Neutrophil (primary cell): ENCODE measurements at regions not wholly inside any gene's neighbourhood (a gene's known extent, or its start where the extent isn't known, plus 50 kb on each side); places are given as distances from the start of the nearest gene placed in this dataset.

ENCODE experiments used
- H3K27ac ChIP-seq: fragments of 200-600 bp; sonication (generic); 2 replicates; pipeline ENCODE4 v1.5.1; 2016; ENCODE audit warnings: mild to moderate bottlenecking, moderate library complexity
- H3K27me3 ChIP-seq: fragments of 200-600 bp; sonication (generic); 2 replicates; pipeline ENCODE4 v1.6.0; 2016; ENCODE audit warnings: mild to moderate bottlenecking
- H3K36me3 ChIP-seq: fragments of 200-600 bp; sonication (generic); 2 replicates; pipeline ENCODE4 v1.5.1; 2017
- H3K4me1 ChIP-seq, 2 experiments: fragments of 200-600 bp in 1 of 2; sonication (generic) in 1 of 2; 1 replicate in 1 of 2; 2 replicates in 1 of 2; pipeline versions ENCODE4 v1.5.1 to v1.6.1; 2013 to 2016; ENCODE audit warnings: low read depth in 1 of 2, low read length in 1 of 2, mild to moderate bottlenecking in 1 of 2, moderate library complexity in 1 of 2; ENCODE audit not compliant: control insufficient read depth in 1 of 2, insufficient read depth in 1 of 2
- H3K4me3 ChIP-seq, 2 experiments: fragments of 200-600 bp in 1 of 2; sonication (generic) in 1 of 2; 1 replicate in 1 of 2; 2 replicates in 1 of 2; pipeline ENCODE4 v1.5.1; 2013 to 2016; ENCODE audit warnings: low read depth in 1 of 2, low read length in 1 of 2, mild to moderate bottlenecking in 1 of 2, moderate library complexity in 1 of 2
- H3K9me3 ChIP-seq: fragments of 200-600 bp; sonication (generic); 2 replicates; pipeline ENCODE4 v1.5.1; 2016
- CTCF ChIP-seq: fragments of 200-600 bp; sonication (generic); IDR thresholded peaks from 2 replicates; pipeline ENCODE4 v1.5.1; 2016; ENCODE audit warnings: antibody characterized with exemption

GRCh38 chr3:103055021-103055520, 620.3 kb downstream of the ZPLD1 start:
- no peaks in the 10 kb centered on the region for H3K36me3 ChIP-seq
- no peak for TF ChIP-seq CTCF
- H3K27ac ChIP-seq = no peak overlapping the region
- H3K4me3 ChIP-seq = no peak overlapping the region
- H3K4me1 ChIP-seq = peaks cover 0 to 10% of the 10 kb centered on the region in 2 experiments
- H3K9me3 ChIP-seq = no peaks in the 10 kb centered on the region
- H3K27me3 ChIP-seq = no peaks in the 10 kb centered on the region

- Histone ChIP-seq H3K9me3 (no peaks in the 10 kb centered on the region), H3K27ac (no peak overlapping the region), H3K4me1 (peaks cover 0 to 10% of the 10 kb centered on the region in 2 experiments), H3K4me3 (no peak overlapping the region), H3K36me3 (no peaks in the 10 kb centered on the region), H3K27me3 (no peaks in the 10 kb centered on the region)
- no peak for TF ChIP-seq CTCF
Observed at GRCh38 chr3:103056542-103056941, 621.7 kb downstream of the ZPLD1 start.

GRCh38 chr3:103057003-103057402, 622.2 kb downstream of the ZPLD1 start:
- peaks cover 0 to 10% of the 10 kb centered on the region in 2 experiments for H3K4me1 ChIP-seq
- no peak for TF ChIP-seq CTCF
- no peaks in the 10 kb centered on the region for H3K27me3 ChIP-seq
- no peaks in the 10 kb centered on the region for H3K9me3 ChIP-seq
- no peak overlapping the region for H3K27ac ChIP-seq
- H3K4me3 ChIP-seq = no peak overlapping the region
- H3K36me3 ChIP-seq = no peaks in the 10 kb centered on the region

- Histone ChIP-seq H3K27me3 (no peaks in the 10 kb centered on the region), H3K4me3 (no peak overlapping the region), H3K4me1 (peaks cover 0 to 6% of the 10 kb centered on the region in 2 experiments), H3K27ac (no peak overlapping the region), H3K9me3 (no peaks in the 10 kb centered on the region), H3K36me3 (no peaks in the 10 kb centered on the region)
- no peak for TF ChIP-seq CTCF
Observed at GRCh38 chr3:103057487-103057886, 622.7 kb downstream of the ZPLD1 start.

- no peaks in the 10 kb centered on the region for H3K4me1 ChIP-seq
- no peaks in the 10 kb centered on the region for H3K36me3 ChIP-seq
- no peaks in the 10 kb centered on the region for H3K27me3 ChIP-seq
- H3K4me3 ChIP-seq = no peak overlapping the region
- no peak for TF ChIP-seq CTCF
- no peaks in the 10 kb centered on the region for H3K9me3 ChIP-seq
- no peak overlapping the region for H3K27ac ChIP-seq
Observed at GRCh38 chr3:103059432-103059831, 624.6 kb downstream of the ZPLD1 start.

GRCh38 chr3:103060242-103060641, 625.4 kb downstream of the ZPLD1 start:
- no peaks in the 10 kb centered on the region for H3K27me3 ChIP-seq
- TF ChIP-seq CTCF = no peak
- no peaks in the 10 kb centered on the region for H3K9me3 ChIP-seq
- H3K27ac ChIP-seq = no peak overlapping the region
- no peaks in the 10 kb centered on the region for H3K4me1 ChIP-seq
- H3K4me3 ChIP-seq = no peak overlapping the region
- no peaks in the 10 kb centered on the region for H3K36me3 ChIP-seq
